Activated CD8-positive, alpha-beta memory T cell treated with anti-CD3 and anti-CD28 coated beads, Interleukin-2, amount 50 U/mL, for 24 hours (primary cell): ENCODE measurements at regions not wholly inside any gene's neighbourhood (a gene's known extent, or its start where the extent isn't known, plus 50 kb on each side); places are given as distances from the start of the nearest gene placed in this dataset.

Experiments used
- DNase-seq: peaks from one replicate; pipeline ENCODE4 v3.0.0-alpha.2; 2020; ENCODE audit errors: extremely low read depth

GRCh38 chr11:116557282-116557681 lies 215.5 kb downstream of the BUD13 start:
- DNase-seq, result no peak

DNA sequence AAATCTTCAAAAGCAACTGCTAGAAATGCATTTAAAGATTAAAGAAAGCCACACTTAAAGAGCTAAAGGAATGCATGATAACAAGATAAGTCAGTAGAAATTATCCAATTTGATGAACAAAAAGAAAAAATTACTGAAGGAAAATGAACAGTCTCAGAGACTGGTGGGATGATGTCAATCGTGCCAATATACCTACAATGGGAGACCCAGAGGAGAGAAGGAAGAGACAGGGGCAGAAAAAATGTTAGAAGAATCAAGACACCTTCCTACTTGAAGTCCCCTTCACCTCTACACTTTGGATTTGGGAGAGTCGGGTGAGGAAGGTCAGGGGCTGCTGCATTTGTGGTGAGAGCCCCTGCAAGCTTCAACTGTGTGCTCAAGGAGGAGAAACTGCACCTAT lies 216.3 kb downstream of the BUD13 start:
- no peak for DNase-seq

DNA sequence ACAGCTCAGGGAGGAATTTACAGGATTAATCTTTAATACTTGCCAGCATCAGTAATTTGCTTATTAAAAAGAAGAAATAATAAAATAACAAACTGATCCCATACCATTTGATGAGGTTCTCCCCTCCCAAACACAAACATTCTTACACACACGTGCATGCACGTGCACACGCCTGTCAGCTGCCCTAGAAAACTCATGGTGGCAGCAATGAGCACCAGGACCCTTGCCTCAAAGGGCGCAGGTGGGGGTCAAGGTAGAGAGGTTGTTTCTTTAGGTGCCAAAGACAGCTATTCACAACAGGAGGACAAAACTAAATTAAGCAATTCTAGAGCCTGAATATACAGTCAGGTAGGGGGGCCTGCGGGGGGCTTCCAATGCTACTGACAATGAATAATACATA lies 219.3 kb downstream of the BUD13 start:
- no peak for DNase-seq

GRCh38 chr11:116551576-116551975 lies 221.2 kb downstream of the BUD13 start:
- no peak for DNase-seq

DNA sequence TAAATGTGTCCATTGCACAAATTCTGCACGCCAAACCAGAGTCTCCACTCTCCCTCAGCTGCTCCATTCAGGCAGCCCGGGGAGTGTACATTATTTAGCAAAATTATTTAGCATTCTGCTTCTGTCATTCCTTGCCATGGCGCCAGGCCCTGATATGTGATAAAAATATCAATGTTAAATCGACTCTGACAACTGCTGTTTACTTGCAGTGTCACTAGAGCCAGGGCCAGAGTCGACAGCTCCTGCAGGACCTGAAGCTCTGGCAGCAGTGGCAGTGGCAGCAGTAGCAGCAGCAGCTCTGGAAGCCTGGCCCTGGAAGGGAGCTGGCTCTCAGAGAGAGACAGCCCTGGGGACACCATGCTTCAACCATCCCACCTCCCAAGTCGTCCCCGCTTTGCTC lies 224.5 kb downstream of the BUD13 start:
- DNase-seq, result no peak

DNA sequence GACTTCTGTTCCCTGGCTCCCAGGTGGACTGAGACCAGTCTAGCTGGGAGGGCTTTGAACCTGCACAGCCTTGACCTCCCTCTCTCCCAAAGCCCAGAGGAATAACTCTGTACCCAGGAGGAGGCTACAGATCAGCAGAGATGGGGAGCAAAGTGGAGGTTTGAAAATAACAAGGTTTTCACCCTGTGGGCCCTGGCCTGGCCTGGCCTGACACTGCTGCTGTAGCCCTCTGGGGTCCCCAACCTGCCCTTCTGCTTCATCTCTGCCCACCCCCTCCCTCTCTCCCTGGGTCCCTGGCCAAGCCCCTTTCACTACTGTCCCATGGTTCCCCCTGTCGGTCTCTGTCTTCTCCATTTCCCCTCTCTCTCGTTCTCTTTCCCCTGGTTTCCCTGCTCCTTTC lies 225.2 kb downstream of the BUD13 start:
- DNase-seq, result no peak

GRCh38 chr11:116545912-116546311 lies 226.9 kb downstream of the BUD13 start:
- DNase-seq, result no peak

DNA sequence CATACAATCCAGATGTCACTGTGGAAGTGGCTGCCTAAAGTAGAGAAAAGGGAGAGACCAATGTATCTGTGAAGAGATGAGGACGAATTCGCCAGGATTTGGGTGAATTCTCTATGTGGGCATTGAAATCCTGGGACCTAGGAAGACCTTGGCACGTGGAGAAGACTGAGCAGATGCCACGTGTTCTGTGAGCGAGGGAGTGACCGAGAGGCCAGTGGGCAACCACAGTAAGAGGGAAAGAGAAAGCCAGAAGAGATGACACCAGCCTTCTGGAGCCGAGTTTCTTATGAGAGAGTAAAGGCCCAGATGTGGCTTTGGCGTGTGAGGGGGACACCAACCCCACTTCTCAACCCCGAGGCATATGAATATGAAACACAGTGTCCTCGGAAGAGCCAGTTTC lies 228.1 kb downstream of the BUD13 start:
- DNase-seq, result no peak

GRCh38 chr11:116543911-116544475 lies 228.8 kb downstream of the BUD13 start:
- DNase-seq, result no peak

DNA sequence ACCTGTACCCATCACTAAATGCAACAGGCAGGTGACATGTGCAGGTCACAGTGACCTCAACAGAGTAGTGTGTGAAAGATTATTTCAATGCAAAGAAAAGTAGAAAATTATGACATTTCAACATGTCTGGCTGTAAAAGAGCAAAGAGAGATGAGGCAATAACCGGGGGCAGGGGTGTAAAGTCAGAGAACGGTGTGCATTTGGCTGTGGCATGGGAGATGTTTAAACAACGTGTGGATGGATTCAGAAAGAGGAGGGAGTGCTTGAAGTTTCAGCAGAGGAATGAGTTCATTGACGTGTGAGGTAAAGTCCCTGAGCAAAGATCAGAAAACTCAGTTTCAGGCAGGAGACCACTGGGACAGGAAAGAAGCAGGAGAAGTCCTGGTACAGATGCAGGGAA lies 229.7 kb downstream of the BUD13 start:
- DNase-seq, result no peak

DNA sequence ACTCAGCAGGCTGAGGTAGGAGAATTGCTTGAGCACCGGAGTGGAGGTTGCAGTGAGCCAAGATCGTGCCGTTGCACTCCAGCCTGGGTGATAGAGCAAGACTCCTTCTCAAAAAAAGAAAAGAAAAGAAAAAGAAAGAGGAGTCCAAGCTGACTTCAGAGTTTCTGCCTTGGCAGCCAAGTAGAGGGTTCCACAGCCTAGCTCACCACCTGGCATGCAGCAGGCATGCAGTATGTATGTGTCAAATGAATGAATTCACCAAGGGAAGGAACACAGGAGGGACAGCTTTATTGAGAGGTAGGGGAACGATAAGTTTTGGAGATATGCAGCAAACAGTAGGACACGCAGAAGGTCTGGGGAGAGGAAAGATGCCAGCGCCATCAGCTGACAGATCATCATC lies 230.4 kb downstream of the BUD13 start:
- no peak for DNase-seq

DNA sequence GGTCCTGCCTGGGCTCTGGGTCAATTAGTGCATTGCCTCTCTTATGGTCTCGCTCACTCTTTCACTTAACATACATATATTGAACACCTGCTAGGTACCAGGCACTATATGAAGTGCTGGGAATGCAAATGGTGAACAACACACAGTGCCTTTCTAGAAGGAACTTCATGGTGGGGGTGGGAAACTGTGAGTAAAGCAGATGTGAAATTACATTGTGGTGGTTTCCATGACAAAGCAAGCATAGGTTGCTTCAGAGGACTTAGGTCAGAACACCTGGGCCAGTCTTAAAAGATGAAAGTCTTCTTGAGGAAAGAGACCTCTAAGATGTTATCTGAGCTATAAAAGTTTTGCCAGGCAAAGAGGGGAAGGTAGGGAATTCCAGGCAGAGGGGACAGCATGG lies 231.3 kb downstream of the BUD13 start:
- no peak for DNase-seq

GRCh38 chr11:116540645-116541304 lies 232.0 kb downstream of the BUD13 start:
- DNase-seq, result no peak

- no peak for DNase-seq
These were observed 232.9 kb downstream of the BUD13 start for GRCh38 chr11:116539836-116540418.

DNA sequence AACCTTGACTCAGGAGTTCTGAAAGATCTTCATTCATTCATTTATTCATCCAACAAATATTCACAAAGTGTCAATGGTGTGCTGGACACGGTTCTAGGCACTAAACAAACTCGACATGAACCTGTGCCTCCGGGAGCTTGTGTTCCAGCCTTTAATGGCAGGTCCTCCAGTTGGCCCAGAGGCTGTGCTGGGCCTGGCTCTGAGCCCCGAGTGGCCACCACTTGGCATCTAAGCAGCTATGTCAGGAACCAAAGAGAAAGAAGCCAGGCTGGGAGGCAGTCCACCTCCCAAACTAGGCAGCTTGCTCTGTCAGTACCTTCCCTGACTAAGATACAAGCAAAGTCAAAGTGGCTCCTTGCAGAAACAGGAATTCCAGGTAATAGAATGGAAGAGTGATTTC lies 233.6 kb downstream of the BUD13 start:
- DNase-seq, result no peak

DNA sequence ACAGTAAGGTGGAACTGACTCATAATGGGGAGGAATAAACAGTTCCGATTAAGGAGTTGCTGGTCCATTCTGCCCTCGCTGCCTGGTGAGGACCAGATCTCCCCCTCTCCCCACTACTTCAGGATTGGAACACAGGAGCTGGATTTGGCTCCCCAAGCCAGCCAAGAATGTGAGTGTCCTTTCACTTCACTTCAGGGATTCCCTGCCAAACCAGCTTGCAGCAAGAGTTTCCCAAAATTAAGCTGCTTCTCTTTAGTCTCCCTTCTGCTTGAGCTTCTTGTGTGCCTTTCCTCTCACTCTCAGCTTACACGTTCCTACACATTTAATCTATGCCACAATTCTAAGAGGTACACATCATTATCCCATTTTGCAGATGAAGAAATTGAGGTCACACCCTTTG lies 234.1 kb downstream of the BUD13 start:
- DNase-seq, result no peak

DNA sequence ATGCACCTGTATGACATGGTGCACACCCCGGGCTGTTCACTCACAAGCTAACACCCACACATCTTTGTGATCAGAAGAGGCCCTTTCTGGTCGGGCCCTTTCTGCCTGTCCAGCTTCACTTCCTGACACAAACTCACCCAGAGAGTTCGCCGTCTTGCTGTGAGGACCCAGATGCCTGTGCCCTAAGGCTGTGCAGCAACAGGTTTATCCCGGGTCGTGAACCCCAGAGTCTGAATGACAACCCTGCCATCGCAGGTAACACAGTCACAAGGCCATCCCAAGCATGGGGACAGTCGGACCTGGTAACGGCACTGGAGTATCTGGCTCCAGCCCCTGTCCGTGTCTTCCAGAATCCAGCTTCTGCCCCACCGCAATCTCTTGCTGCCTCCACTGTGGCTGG lies 235.1 kb downstream of the BUD13 start:
- no peak for DNase-seq

DNA sequence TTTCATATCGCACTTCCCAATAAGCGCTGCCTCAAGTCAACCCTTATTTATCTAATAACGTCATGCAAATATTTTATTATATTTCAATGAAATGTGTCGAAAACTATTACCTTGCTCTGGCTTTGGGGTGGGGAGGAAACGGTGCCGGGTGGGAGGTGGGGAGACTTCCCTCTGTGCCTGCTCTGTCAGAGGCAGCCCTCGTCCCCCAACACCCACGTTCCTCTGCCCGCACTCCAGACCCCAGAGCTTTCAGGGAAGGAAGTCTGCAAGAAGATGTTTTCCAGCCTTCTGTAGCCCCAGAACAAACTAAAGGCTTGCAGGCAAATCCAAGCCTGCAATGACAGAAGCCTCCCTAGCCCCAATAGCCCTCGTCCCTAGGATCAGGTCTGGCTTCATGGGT lies 235.7 kb downstream of the BUD13 start:
- no peak for DNase-seq

DNA sequence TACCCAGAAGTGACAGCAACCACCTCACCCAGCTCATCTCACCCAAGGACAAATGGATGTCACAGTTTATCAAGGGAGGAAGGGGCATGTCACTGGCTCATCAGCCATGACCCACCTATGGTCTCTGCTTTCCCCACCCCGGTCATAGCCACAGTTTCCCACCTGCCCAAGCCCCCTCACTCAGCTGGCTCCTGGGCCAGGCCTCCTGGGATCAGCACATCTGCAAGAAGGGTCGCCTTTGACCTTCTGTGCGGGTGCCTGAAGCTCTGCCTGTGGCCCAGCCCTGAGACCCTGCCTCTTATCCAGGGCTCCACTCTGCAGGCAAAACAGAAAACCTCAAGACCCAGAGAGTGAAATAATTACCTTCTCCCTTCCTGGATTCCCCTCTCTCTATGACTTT lies 236.4 kb downstream of the BUD13 start:
- no peak for DNase-seq

GRCh38 chr11:116535994-116536393 lies 236.8 kb downstream of the BUD13 start:
- DNase-seq, result no peak

DNA sequence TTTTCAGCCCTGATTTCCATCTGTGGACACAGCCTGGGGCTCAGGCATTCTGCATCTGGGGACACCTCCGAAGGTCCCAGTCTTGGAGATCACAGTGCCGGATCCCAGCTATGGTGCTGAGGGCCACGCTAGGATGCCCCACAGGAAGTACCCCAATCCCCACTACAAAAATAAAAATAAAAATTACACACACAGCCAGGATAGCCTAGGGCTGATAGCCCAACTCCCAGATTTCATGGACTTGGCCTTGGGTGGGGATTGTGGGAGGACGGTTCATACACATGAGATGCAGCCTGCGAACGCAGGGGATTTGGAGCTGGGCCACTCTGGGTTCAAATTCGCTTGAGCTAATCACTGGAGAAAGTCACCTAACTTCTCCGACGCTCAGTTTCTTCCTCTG lies 237.7 kb downstream of the BUD13 start:
- no peak for DNase-seq

DNA sequence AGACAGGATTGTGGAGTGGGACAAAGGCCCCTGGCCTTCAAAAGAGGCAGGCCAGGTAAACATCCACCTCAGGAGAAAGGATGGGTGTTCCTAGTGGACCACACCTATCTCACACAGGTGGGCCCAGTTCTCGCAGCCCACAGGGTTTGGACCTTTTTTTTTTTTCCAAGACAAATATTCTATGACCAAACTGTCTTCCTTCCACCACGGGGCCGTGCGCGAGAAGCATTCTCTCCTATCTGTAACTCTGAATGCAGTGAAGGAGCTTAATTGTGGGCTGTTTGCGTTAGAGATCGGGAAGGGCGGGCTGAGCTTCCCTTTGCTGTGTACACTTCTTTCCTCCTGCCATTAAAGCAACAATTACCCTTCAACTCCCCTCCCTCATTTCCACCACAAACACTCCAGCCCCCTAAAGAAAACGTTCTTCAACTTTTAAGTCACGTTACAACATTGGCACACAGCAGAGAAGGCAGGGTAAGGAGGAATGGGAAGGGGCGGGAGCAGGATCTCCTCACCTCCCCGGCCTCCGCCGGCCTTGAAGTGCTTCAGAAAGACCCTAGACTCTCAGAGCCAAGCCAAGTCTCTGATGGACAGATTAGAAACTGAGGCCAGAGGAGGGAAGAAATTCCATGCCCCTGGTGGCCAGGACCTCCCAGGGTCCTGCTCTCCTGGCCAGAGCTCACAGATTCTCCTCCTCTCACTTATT lies 238.4 kb downstream of the BUD13 start:
- DNase-seq, result no peak

GRCh38 chr11:116533186-116533825 lies 239.5 kb downstream of the BUD13 start:
- no peak for DNase-seq
